Esophagus muscularis mucosa (tissue), 4 donors: ENCODE measurements at regions not wholly inside any gene's neighbourhood (a gene's known extent, or its start where the extent isn't known, plus 50 kb on each side); places are given as distances from the start of the nearest gene placed in this dataset.

Experiments used
- EP300 ChIP-seq: sonication (generic); formaldehyde crosslinking; IDR thresholded peaks from one replicate; pipeline ENCODE4 v1.6.1; 2017; ENCODE audit warnings: antibody characterized with exemption
- POLR2A ChIP-seq: fragments of 450-650 bp; IDR thresholded peaks from one replicate; pipeline ENCODE4 v1.6.1; 2017; ENCODE audit warnings: antibody characterized with exemption, moderate library complexity, mild to moderate bottlenecking, low read depth
- TF ChIP-seq, protein P1 (sequence below), 3 experiments: fragments of 200-600 bp in 2 of 3; fragments of 450-650 bp in 1 of 3; sonication (generic) in 2 of 3; IDR thresholded peaks; one replicate each; pipeline ENCODE4 v1.5.1; 2017 to 2019; ENCODE audit warnings: antibody characterized with exemption in 3 of 3, mild to moderate bottlenecking in 2 of 3, moderate library complexity in 1 of 3

DNA sequence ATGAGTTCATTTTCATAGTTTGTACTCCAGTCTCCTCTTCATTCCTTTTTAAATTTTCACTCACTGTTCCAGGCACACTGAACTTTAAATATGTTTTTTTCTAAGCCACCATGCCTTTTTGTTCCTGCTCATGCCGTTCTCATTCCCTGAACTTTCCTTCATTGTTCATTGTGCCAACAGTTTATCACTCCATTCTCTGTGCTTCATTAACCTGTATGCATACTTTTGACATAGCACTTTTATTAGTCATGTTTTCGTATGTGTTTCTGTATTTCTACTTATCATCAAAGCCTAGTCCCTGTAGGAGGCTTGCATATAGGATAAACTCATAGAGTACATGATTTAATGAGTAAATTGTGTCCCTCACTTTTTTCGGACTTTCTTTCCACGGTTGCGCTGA is 65.3 kb downstream of the PCDH20 start:
- TF ChIP-seq, protein P1, sequence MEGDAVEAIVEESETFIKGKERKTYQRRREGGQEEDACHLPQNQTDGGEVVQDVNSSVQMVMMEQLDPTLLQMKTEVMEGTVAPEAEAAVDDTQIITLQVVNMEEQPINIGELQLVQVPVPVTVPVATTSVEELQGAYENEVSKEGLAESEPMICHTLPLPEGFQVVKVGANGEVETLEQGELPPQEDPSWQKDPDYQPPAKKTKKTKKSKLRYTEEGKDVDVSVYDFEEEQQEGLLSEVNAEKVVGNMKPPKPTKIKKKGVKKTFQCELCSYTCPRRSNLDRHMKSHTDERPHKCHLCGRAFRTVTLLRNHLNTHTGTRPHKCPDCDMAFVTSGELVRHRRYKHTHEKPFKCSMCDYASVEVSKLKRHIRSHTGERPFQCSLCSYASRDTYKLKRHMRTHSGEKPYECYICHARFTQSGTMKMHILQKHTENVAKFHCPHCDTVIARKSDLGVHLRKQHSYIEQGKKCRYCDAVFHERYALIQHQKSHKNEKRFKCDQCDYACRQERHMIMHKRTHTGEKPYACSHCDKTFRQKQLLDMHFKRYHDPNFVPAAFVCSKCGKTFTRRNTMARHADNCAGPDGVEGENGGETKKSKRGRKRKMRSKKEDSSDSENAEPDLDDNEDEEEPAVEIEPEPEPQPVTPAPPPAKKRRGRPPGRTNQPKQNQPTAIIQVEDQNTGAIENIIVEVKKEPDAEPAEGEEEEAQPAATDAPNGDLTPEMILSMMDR (IDR thresholded peaks at IDR 0.05) = no peak
- no peak for TF ChIP-seq POLR2A
- TF ChIP-seq EP300 = no peak
